ENCODE measurements at regions not wholly inside any gene's neighbourhood (a gene's known extent, or its start where the extent isn't known, plus 50 kb on each side); places are given as distances from the start of the nearest gene placed in this dataset.

DNA sequence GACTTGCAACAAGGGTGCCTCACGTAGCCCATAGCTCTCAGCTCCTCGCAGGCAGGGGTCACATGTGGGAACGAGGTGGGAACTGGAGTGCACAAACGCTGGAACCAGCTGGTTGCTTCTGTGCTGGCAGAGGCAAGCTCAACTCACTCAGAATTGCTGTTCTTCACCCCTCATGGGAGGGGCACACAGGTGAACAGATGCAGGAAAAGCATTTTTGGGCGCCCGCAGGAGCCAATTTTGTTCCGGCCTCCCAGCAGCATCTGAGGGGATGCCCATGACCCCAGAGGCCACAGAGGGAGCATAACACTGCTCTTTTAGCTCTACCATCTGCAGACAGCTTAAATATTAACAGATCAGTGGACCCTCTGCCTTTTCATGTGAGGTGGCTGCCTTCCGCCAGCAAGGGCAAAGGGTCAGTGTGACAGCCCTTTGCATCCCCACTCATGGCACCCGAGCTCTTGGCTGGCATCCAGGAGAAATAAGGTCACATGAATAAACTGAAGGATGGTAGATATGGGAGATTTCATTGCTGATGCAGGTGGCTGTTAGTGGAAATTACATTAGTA is 196.2 kb downstream of the SLCO4C1 start:
- TF ChIP-seq, protein P1, sequence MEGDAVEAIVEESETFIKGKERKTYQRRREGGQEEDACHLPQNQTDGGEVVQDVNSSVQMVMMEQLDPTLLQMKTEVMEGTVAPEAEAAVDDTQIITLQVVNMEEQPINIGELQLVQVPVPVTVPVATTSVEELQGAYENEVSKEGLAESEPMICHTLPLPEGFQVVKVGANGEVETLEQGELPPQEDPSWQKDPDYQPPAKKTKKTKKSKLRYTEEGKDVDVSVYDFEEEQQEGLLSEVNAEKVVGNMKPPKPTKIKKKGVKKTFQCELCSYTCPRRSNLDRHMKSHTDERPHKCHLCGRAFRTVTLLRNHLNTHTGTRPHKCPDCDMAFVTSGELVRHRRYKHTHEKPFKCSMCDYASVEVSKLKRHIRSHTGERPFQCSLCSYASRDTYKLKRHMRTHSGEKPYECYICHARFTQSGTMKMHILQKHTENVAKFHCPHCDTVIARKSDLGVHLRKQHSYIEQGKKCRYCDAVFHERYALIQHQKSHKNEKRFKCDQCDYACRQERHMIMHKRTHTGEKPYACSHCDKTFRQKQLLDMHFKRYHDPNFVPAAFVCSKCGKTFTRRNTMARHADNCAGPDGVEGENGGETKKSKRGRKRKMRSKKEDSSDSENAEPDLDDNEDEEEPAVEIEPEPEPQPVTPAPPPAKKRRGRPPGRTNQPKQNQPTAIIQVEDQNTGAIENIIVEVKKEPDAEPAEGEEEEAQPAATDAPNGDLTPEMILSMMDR (IDR thresholded peaks at IDR 0.05), result no peak
- TF ChIP-seq EP300 (IDR thresholded peaks at IDR 0.05) (no peak), POLR2A (IDR thresholded peaks at IDR 0.05) (no peak)
